Breast epithelium (tissue), 3 donors: ENCODE measurements at regions not wholly inside any gene's neighbourhood (a gene's known extent, or its start where the extent isn't known, plus 50 kb on each side); places are given as distances from the start of the nearest gene placed in this dataset.

Experiments used
- POLR2A ChIP-seq: fragments of 450-650 bp; IDR thresholded peaks from one replicate; pipeline ENCODE4 v1.6.1; 2016; ENCODE audit warnings: antibody characterized with exemption, mild to moderate bottlenecking, moderate library complexity
- POLR2AphosphoS5 ChIP-seq, 3 donors: sonication (generic); formaldehyde crosslinking; IDR thresholded peaks; one replicate each; pipeline ENCODE4 v1.6.1; 2017; ENCODE audit warnings: antibody characterized with exemption in 3 of 3
- TF ChIP-seq, protein P1 (sequence below), 3 donors: fragments of 450-650 bp; IDR thresholded peaks; one replicate each; pipeline ENCODE4 v1.5.1; 2016 to 2017; ENCODE audit warnings: antibody characterized with exemption in 3 of 3, mild to moderate bottlenecking in 3 of 3, moderate library complexity in 3 of 3

DNA sequence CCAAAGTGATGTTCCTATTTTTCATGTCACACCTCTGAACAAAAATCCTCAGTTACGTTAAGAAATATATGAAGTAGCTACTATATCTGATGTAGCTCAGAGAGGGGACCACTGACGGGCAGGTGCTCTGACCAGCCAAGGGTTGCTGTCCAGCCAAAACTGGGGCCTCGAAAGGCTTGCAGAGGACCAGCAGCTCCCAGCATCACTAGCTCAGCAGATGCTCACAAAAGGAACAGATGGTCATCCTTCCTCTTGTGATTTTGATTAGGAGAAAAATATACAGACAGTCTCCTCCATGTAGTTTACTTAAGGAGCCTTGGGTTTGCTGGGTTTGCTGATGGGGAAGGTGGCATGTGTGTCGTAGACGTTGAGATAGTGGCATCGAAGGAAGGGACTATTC is 374.6 kb upstream of the B3GAT1 start:
- TF ChIP-seq, protein P1, sequence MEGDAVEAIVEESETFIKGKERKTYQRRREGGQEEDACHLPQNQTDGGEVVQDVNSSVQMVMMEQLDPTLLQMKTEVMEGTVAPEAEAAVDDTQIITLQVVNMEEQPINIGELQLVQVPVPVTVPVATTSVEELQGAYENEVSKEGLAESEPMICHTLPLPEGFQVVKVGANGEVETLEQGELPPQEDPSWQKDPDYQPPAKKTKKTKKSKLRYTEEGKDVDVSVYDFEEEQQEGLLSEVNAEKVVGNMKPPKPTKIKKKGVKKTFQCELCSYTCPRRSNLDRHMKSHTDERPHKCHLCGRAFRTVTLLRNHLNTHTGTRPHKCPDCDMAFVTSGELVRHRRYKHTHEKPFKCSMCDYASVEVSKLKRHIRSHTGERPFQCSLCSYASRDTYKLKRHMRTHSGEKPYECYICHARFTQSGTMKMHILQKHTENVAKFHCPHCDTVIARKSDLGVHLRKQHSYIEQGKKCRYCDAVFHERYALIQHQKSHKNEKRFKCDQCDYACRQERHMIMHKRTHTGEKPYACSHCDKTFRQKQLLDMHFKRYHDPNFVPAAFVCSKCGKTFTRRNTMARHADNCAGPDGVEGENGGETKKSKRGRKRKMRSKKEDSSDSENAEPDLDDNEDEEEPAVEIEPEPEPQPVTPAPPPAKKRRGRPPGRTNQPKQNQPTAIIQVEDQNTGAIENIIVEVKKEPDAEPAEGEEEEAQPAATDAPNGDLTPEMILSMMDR (IDR thresholded peaks at IDR 0.05) = no peak
- TF ChIP-seq POLR2A (no peak), POLR2AphosphoS5 (IDR thresholded peaks at IDR 0.05) (no peak)
